GM12892 (cell line): ENCODE measurements at regions not wholly inside any gene's neighbourhood (a gene's known extent, or its start where the extent isn't known, plus 50 kb on each side); places are given as distances from the start of the nearest gene placed in this dataset.

ENCODE experiments used
- POLR2A ChIP-seq: IDR thresholded peaks from 2 replicates; pipeline ENCODE4 v1.6.1; 2011; ENCODE audit warnings: low read depth, low read length, control low read depth
- TAF1 ChIP-seq: IDR thresholded peaks from 2 replicates; pipeline ENCODE4 v1.6.1; 2011; ENCODE audit warnings: low read depth, mild to moderate bottlenecking, control low read depth, low read length, borderline replicate concordance

DNA sequence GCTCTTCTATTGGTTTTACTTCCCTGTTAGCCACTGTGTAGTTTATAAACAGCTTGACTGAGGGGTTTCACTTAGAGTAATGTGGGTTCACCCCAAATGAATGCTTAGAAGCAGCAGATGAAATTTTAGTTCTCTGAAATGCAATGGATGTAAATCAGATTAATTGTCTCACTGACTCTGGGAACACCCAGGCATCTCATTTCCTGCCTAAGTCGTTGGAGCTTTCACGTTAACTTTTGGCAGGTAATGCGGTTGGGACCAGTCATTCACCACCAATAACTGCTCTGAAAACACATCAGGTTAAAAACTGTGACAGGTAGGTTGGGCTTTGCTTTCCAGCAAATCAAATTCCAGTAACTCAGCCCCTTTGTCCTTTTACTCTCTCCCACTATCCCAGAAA, 775.4 kb downstream of the NTRK3 start:
- TF ChIP-seq POLR2A, result no peak
- TF ChIP-seq TAF1, result no peak
